ENCODE measurements at regions not wholly inside any gene's neighbourhood (a gene's known extent, or its start where the extent isn't known, plus 50 kb on each side); places are given as distances from the start of the nearest gene placed in this dataset.
"Not testable (repeated sequence)": the region's sequence is repeated elsewhere in the genome, so short reads cannot be mapped to it uniquely, and the experiment has no call there.

DNA sequence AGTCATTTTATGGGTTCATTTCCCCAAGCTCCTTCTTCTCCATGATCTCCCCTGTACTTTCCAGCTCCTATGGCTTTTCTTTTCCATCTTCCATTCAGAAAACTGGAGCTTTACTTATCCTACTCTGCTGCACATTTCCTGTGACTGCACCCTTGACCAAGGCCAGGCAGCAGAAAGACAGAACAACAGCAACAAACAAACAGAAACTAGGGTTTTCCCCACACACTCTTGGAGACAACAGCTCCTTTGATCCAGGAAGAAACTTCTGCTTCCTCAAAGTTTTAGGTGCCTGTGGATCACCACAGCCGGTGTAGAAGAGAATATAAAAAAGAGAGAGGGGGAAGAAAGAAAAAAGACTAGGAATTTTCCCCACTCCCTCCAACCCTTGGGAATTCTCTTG lies 342.3 kb upstream of the CFAP20DC start:
- no peak for DNase-seq

DNA sequence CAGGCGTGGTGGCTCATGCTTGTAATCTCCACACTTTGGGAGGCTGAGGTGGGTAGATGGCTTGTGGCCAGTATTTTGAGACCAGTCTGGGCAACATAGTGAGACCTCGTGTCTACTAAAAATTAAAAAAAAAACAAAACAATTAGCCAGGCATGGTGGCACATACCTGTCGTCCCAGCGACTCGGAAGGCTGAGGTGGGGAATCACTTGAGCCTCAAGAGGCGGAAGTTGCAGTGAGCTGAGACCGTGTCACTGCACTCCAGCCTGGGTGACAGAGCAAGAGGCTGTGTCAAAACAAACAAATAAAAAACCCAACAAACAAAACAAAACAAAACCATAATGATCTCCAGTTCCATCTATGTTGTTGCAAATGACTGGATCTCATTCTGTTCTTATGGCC lies 341.3 kb upstream of the CFAP20DC start:
- DNase-seq = no peak

DNA sequence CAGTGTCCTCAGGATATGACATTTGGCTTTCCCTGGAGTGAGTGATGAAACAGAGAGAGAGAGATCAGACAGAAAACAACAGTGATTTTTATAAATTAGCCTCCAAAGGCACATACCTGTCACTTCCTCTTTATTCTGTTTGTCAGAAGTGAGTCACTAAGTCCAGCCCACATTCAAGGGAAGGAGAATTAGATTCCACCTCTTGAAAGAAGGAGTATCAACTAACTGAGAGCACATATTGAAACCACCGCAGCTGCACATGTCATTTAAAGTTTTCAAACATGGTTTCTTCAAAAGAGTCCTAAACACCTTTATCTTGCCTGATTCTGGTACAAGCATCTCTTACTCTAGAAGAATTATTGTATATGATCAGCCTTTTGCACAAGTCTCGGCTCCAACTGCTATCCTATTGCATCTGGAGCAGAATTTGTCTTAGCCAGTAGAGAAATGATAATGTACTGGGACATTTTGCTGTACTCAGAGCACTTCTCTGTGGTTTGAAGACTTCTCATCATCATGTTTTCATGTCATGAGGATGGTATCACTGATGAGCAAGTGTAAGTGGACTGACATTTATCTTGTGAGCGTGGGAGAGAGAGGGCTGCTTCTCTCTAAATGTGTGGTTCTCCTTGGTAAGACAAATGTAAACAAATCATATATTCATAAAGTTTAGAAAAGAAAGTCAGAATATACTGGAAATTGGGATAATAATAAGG lies 338.9 kb upstream of the CFAP20DC start:
- no peak for DNase-seq

GRCh38 chr3:59386165-59386564 lies 336.3 kb upstream of the CFAP20DC start:
- DNase-seq = no peak

- no peak for DNase-seq
Measured at GRCh38 chr3:59385547-59385946, 335.7 kb upstream of the CFAP20DC start.

GRCh38 chr3:59381282-59381681 lies 331.5 kb upstream of the CFAP20DC start:
- no peak for DNase-seq

- no peak for DNase-seq
Measured at GRCh38 chr3:59380146-59380545, 330.3 kb upstream of the CFAP20DC start.

DNA sequence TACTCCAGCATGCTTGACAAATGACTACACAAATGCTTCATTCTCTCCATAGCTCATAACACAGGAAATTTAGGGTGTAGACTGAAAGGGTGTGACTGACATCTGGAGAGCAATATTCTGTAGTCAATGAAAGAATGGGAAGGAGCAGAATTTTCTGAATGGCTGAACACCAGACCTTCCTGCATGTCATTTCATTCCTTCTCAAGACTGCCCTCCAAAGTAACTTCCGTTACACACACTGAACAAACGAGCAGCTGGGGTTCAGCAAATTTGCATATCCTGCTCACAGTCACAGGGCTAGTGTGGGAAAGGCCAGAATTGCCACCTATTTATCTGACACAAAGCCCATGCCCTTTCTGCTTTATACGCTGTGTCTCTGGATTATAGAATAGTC lies 325.0 kb upstream of the CFAP20DC start:
- DNase-seq = no peak

DNA sequence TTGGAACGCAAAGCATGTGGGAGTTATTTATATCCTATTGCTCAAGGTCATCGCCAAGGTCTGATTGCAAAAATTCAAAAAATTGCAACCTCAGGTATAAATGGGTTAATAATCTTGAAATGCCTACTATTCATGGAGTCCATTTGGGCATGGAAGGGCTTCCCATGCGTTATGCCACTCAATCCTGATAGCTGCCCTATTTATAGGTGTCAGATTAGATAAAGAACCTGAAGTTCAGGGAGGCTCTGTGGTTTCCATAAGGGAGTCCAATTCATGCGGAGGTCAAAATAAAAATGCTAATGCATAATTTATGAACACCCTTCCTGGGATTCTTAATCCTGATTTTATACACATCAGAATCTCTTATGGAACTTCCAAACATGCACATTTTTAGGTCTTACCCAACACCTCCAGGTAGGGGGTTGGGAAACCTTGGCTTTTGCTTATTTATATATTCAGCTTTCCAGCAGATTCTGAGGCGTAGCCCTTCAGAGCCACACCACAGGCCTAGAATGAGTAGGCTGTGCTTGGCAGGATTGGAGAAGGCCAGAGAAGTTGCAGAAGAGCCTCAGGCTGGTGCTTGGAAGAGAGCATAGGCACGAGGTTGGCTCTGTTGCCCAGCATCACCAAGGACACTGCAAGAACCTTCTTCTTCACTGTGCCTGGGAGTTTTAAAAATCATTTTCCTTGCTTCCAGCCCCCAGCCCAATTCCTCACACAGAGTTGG lies 324.4 kb upstream of the CFAP20DC start:
- DNase-seq = no peak

DNA sequence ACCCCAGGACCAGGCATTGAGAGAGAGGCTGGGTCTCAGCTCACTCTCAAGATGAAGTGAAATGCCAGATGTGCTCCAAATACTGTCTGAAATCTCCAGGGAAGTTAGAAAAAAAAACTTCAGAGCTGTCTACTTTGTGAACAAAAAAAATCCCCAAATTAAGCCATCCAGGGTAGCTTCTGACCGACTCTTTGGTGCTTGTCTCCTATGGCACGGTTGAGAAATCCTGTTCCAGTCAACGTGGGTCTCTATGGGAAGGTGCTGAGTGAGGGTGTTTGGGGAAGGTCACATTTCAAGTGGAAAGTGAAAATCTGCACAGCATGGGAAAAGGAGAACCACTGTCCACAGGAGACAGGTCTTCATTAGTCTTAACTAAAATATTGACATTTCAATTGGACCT lies 322.5 kb upstream of the CFAP20DC start:
- no peak for DNase-seq

GRCh38 chr3:59368900-59369675 lies 319.3 kb upstream of the CFAP20DC start:
- DNase-seq = no peak

GRCh38 chr3:59367150-59367549 lies 317.3 kb upstream of the CFAP20DC start:
- DNase-seq = no peak

DNA sequence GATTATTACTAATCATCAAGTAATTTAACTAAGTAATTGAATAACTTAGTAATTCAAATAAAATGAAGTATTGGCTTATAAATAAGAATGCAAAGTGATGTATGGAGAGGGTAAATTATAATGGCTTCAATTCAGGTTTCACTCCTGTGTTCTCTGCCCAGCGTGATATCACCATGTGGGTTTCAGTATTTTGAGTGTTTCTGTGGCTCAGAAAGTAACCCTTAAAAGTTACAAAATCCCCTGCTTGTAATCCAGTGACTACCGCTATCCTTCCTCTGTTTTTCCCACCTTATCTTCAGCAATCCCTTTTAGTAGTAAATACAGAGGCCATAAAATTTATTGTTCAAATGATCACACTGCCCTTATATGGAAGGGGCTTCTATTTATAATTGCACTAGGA lies 316.4 kb upstream of the CFAP20DC start:
- no peak for DNase-seq

- DNase-seq = no peak
Measured at GRCh38 chr3:59364496-59364895, 314.7 kb upstream of the CFAP20DC start.

GRCh38 chr3:59360312-59360711 lies 310.5 kb upstream of the CFAP20DC start:
- not testable (repeated sequence) for DNase-seq

DNA sequence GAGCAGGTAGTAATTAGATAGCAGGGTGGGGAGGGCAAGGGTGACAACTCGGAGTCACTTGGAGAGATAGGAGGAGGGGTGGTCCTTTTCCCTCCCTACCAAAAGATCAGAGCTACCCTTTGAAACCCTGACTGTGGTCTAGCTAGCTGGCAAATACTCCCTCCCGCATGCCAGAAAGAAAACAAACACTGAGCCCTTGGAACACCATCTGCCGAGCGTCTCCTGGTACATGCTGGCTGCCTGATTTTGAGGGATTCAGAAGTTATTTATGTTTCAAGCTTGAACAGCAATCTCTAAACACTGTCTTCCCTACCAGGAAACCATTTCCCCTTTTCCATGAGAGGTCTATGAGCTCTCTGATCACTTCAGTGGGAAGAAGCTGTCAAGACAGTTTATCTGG lies 291.6 kb upstream of the CFAP20DC start:
- DNase-seq = no peak

- no peak for DNase-seq
Measured at GRCh38 chr3:59339818-59340217, 290.0 kb upstream of the CFAP20DC start.

DNA sequence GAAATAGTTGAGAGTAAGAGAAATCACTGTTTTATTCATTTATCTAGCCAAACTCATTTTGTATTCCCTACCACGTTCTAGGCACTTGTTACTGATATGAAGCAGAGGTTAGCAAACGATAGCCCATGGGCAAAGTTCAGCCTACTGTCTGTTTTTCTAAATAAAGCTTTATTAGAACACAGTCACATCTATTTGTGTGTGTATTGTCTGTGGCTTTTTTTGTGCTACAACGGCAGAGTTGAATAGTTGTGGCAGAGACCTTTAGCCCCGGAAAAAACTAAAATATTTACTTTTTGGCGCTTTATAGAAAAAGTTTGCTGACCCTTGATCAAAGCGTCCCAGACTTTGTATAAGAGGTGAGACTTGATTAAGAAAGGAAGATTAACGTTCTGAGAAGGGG lies 289.1 kb upstream of the CFAP20DC start:
- DNase-seq = no peak

GRCh38 chr3:59335338-59335737 lies 285.5 kb upstream of the CFAP20DC start:
- DNase-seq = no peak

- DNase-seq = no peak
Measured at GRCh38 chr3:59334585-59334984, 284.8 kb upstream of the CFAP20DC start.

GRCh38 chr3:59327376-59327808 lies 277.6 kb upstream of the CFAP20DC start:
- DNase-seq = no peak

GRCh38 chr3:59326246-59327024 lies 276.6 kb upstream of the CFAP20DC start:
- DNase-seq = no peak

Data from NCI-H2227 treated with DMSO at 0.1 percent for 48 hours (cell line).